ENCODE measurements at regions not wholly inside any gene's neighbourhood (a gene's known extent, or its start where the extent isn't known, plus 50 kb on each side); places are given as distances from the start of the nearest gene placed in this dataset.

DNA sequence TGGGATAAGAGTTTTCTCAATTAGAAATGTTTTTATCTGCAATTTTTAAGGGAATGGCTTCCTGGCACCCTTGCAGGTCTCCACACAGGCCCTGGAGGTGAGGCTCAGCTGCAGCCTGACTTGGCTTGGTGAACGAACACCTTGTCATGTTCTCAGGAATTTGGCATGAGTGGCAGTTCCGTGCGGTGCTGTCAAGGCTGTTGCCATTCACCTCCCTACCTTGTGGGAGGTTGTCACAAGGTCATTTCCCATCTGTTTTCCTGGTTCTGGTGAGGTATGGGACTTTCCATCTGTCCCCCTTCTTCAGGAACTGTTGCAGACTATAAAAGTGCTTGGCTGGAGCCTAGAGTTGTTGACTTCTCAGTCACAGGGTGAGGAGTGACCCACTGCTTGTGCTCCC, 82.9 kb downstream of the ELOVL4 start:
- Mint-ChIP-seq H3K9me3 (no peaks in the 10 kb centered on the region), H3K27ac (no peak overlapping the region), H3K36me3 (ENCODE audit: low read depth) (no peaks in the 10 kb centered on the region), H3K4me1 (ENCODE audit: low read depth) (peaks cover 2% of the 10 kb centered on the region), H3K4me3 (ENCODE audit: low read depth) (no peak overlapping the region), H3K27me3 (ENCODE audit: low read depth) (peaks cover 9% of the 10 kb centered on the region)
- intact Hi-C loops (cut with micrococcal nuclease), result no loop called here
- no peak for DNase-seq (ENCODE audit: low spot score)

DNA sequence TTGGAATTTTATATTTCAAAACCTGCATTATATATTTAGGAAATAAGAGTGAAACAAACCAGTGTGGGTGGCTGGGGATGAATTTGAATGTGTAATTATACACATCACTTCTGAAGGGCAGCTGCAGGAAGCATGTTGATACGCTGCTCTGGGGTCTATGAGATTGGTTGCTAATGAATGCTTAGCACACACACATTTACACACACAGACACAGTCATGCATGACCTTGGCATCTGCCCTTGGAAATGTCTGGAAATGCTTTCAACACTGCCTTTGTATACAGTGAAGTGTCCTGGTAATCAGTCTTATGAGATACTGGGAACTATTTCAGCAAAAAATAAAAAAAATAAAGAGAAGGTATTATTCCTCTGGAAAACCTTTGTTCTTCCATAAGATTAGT, 83.4 kb downstream of the ELOVL4 start:
- Mint-ChIP-seq H3K27me3 (ENCODE audit: low read depth) (peaks cover 9% of the 10 kb centered on the region), H3K9me3 (no peaks in the 10 kb centered on the region), H3K4me3 (ENCODE audit: low read depth) (no peak overlapping the region), H3K36me3 (ENCODE audit: low read depth) (no peaks in the 10 kb centered on the region), H3K4me1 (ENCODE audit: low read depth) (peaks cover 2% of the 10 kb centered on the region), H3K27ac (no peak overlapping the region)
- DNase-seq (ENCODE audit: low spot score), result no peak
- intact Hi-C loops (cut with micrococcal nuclease), result no loop called here

DNA sequence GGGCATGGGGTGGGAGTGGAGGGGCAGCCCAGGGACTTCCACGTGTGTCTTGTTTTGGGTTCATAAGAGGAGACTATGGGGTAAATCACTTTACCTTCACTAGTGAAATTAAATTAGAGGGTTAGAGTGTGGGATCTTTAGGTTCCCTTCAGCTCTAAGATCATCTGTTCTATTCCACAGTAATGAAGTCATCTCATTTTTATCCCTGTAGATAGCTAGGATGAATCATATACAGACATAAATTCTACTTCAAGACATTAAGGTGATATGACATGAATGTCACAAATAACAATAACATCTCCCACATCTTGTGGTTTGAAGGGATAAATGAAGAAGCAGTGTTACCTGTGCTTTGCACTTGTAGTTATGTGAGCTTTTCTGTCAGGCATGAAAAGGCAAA, 83.8 kb downstream of the ELOVL4 start:
- Mint-ChIP-seq H3K27me3 (ENCODE audit: low read depth) (peaks cover 9% of the 10 kb centered on the region), H3K9me3 (no peaks in the 10 kb centered on the region), H3K36me3 (ENCODE audit: low read depth) (no peaks in the 10 kb centered on the region), H3K4me3 (ENCODE audit: low read depth) (no peak overlapping the region), H3K4me1 (ENCODE audit: low read depth) (peaks cover 2% of the 10 kb centered on the region), H3K27ac (no peak overlapping the region)
- no peak for DNase-seq (ENCODE audit: low spot score)
- intact Hi-C loops (cut with micrococcal nuclease), result no loop called here

DNA sequence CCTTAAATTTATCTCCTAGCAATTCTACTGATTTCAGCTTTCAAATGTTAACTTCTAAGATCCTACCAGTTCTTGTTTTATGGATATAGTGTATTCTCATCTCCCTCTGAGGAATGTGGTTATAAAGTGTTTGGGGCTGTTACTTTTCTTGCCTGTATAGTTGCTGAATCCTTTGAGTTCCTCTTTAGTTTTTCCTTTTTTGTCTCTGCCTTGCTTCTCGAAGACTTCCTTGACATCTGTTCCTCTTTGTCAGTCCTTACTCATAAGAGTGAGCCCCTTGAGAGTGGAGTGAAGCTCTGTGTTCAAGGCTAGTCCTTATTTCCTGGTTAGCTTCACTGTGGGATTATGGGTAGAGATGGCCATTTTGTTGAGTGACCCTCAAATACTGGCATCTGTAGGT, 84.6 kb downstream of the ELOVL4 start:
- DNase-seq (ENCODE audit: low spot score), result no peak
- Mint-ChIP-seq H3K27ac (no peak overlapping the region), H3K36me3 (ENCODE audit: low read depth) (no peaks in the 10 kb centered on the region), H3K9me3 (no peaks in the 10 kb centered on the region), H3K27me3 (ENCODE audit: low read depth) (peaks cover 6% of the 10 kb centered on the region), H3K4me1 (ENCODE audit: low read depth) (no peaks in the 10 kb centered on the region), H3K4me3 (ENCODE audit: low read depth) (no peak overlapping the region)
- intact Hi-C loops (cut with micrococcal nuclease), result no loop called here

DNA sequence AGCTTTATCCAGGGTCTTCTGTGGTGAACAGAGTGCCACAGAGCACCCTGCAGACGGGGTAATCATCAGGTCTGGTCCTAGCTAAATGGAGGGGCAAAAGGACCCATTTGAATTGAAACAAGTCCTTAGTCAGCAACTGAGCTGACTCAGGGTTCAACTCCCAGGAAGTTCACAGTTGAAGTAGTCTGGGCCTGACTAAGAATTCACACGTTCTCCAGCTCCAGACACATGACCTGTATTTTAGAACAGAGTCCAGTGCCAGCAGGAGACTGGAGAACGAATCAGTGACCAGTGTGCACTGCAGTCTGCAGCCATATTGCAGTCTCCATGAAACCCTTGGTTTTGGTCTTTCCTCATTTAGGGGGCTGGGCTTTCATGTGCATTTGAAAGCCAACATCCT, 85.2 kb downstream of the ELOVL4 start:
- Mint-ChIP-seq H3K4me1 (ENCODE audit: low read depth) (no peaks in the 10 kb centered on the region), H3K27me3 (ENCODE audit: low read depth) (peaks cover 6% of the 10 kb centered on the region), H3K36me3 (ENCODE audit: low read depth) (no peaks in the 10 kb centered on the region), H3K27ac (no peak overlapping the region), H3K9me3 (no peaks in the 10 kb centered on the region), H3K4me3 (ENCODE audit: low read depth) (no peak overlapping the region)
- intact Hi-C loops (cut with micrococcal nuclease), result no loop called here
- DNase-seq (ENCODE audit: low spot score), result no peak

DNA sequence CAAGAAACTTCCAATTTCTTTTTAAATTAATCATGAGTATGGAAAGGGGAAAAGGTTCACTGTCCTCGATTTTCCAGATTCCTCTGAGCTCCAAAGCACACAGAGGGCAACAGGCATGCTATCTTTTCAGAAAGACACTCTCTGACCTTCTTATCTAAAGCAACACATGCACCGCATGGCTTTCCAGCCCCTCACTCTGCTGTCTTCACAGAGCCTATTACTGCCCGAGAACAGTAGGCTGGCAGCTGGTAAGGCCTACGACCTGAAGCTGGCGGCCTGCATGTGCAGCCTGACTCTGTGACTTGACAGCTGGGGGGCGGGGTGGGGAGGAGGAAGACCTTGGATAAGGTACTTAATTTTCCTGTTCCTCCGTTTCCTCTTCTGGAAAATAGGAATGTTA, 86.3 kb downstream of the ELOVL4 start:
- Mint-ChIP-seq H3K4me1 (ENCODE audit: low read depth) (no peaks in the 10 kb centered on the region), H3K9me3 (no peaks in the 10 kb centered on the region), H3K27me3 (ENCODE audit: low read depth) (peaks cover 3% of the 10 kb centered on the region), H3K36me3 (ENCODE audit: low read depth) (no peaks in the 10 kb centered on the region), H3K27ac (no peak overlapping the region), H3K4me3 (ENCODE audit: low read depth) (no peak overlapping the region)
- intact Hi-C loops (cut with micrococcal nuclease), result no loop called here
- no peak for DNase-seq (ENCODE audit: low spot score)

DNA sequence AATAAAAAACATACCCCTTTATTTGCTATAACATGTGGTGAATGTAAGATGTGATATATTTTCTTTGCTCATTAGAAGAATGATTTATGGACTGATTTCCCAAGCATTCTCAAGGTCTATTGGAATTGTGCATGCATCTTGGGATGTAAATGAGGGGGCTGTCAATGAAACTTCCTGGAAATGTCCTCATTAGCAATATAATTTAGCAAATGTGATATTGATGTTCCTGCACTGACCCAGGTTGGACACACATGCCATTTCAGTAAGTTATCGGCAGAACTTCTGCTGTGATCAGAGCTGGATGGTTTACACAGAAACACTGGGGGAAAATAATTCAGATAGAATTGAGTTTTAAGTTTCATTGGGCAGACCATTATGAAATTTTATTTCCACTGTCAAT, 99.9 kb downstream of the ELOVL4 start:
- no peak overlapping the region for H3K4me3 Mint-ChIP-seq (ENCODE audit: low read depth)
- peaks cover 12% of the 10 kb centered on the region for H3K27me3 Mint-ChIP-seq (ENCODE audit: low read depth)
- DNase-seq (ENCODE audit: low spot score), result no peak
- no peak overlapping the region for H3K27ac Mint-ChIP-seq
- H3K9me3 Mint-ChIP-seq, result no peaks in the 10 kb centered on the region
- no peaks in the 10 kb centered on the region for H3K36me3 Mint-ChIP-seq (ENCODE audit: low read depth)
- intact Hi-C loops (cut with micrococcal nuclease), result no loop called here
- no peaks in the 10 kb centered on the region for H3K4me1 Mint-ChIP-seq (ENCODE audit: low read depth)

DNA sequence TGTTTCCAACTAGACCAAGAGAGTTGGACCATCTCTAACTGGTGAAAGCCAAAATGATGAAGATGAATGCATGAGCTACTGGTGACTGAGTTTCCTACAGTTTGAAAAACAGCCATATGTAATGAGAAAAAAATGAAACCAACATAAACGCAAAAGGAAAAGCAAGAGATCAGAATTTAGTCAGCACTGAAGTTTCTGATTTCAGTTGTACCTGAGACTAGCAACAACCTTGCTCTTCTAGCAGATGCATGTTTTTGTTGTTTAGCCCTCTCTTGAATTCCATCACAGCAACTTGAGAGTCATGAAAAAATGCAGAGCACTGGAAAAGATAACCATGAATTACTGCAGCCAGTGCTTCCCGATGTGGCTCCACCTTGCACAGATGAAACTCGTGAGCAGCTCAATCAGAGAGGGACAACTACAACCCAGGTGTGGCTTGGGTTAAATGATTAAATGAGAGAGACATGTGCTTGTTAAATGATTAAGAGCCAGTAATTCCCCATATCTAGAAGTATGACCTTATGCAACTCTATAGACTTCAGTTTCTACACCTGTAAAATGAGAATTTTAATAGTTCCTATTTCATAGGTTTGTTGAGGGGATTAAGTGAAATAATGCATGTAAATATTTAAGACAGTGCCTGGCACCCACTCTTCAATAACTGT, 104.8 kb downstream of the ELOVL4 start:
- H3K36me3 Mint-ChIP-seq (ENCODE audit: low read depth), result no peaks in the 10 kb centered on the region
- no peak overlapping the region for H3K27ac Mint-ChIP-seq
- no peak overlapping the region for H3K4me3 Mint-ChIP-seq (ENCODE audit: low read depth)
- H3K4me1 Mint-ChIP-seq (ENCODE audit: low read depth), result no peaks in the 10 kb centered on the region
- H3K9me3 Mint-ChIP-seq, result no peaks in the 10 kb centered on the region
- intact Hi-C loops (cut with micrococcal nuclease), result no loop called here
- peaks cover 3% of the 10 kb centered on the region for H3K27me3 Mint-ChIP-seq (ENCODE audit: low read depth)
- DNase-seq (ENCODE audit: low spot score), result no peak

DNA sequence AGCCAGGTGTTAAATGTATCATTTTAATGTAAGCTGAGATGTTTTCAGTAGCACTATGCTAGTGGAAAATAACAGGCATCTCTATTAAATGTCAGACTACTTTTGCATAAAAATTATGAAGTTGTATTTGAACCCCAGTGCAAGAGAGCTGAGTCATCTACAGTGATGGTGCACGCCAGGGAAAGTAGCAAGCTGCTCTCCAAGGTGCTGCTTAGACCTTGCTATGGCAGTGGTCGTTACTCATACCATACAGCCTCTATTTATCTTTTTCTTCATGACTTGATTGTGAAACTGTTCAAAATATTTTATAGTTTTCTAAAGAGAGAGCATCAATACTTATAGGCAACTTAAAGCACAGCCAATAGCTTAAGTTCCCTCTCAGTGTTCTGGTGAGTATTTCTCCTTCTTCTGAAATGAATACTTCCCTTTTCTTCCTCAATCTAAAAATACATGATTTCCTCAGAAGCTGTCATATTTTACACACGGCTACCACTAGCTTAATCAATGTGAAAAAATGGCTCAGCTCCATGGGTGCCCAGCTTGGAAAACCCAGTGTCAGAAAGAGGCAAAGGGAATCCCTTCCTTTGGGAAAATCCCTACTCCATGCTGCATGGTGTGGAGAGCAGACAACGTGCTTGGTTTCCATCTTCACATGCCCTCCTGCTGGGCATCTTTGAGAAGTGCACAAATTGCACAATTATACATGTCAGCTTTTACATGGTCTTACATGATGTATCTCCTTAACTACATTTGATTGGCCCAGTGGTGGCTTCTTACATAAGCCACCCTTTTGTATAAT, 105.6 kb downstream of the ELOVL4 start:
- H3K27me3 Mint-ChIP-seq (ENCODE audit: low read depth), result peaks cover 3% of the 10 kb centered on the region
- intact Hi-C loops (cut with micrococcal nuclease), result no loop called here
- no peaks in the 10 kb centered on the region for H3K36me3 Mint-ChIP-seq (ENCODE audit: low read depth)

DNA sequence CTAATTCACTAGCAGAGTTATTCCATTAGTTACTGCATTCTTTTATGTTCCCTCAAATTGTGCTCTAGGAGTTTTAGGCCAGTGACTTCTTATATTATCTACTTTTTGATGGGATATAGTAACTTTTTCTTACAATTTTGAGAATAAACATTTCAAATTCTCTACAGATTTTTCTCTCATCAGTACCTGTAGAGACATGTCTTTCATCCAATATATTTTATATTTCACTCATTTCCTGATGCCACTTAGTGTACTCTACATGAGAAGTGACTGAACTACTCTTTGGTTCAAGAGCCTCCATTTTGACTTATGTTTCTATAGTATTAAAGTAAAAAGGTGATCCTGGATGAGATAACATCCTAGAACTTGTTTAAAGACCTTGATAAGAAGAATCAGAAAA, 108.5 kb downstream of the ELOVL4 start:
- intact Hi-C loops (cut with micrococcal nuclease), result no loop called here
- no peak for DNase-seq (ENCODE audit: low spot score)
- Mint-ChIP-seq H3K4me1 (ENCODE audit: low read depth) (no peaks in the 10 kb centered on the region), H3K36me3 (ENCODE audit: low read depth) (no peaks in the 10 kb centered on the region), H3K4me3 (ENCODE audit: low read depth) (no peak overlapping the region), H3K9me3 (no peaks in the 10 kb centered on the region), H3K27ac (no peak overlapping the region), H3K27me3 (ENCODE audit: low read depth) (peaks cover 2% of the 10 kb centered on the region)

More for the DNA sequence above, 105.6 kb downstream of the ELOVL4 start:
- Mint-ChIP-seq H3K4me1 (ENCODE audit: low read depth) (no peaks in the 10 kb centered on the region), H3K4me3 (ENCODE audit: low read depth) (no peak overlapping the region), H3K9me3 (no peaks in the 10 kb centered on the region), H3K27ac (no peak overlapping the region)
- DNase-seq (ENCODE audit: low spot score), result no peak

DNA sequence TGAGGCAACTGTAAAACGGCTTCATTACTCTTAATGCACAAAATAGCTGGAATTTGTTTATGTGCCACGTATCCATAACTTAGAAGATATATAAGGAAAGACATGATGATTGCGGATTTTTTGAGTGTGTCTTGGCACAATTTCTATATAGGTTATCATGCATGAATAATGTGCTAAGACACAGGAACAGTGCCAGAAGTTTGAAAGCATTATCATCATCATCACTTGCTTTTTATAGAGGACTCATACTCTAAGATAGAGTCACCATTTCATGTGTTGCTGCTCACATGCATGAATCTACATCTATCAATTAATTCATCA, 113.4 kb downstream of the ELOVL4 start:
- no peak for DNase-seq (ENCODE audit: low spot score)
- H3K27ac Mint-ChIP-seq, result no peak overlapping the region
- no peaks in the 10 kb centered on the region for H3K4me1 Mint-ChIP-seq (ENCODE audit: low read depth)
- intact Hi-C loops (cut with micrococcal nuclease), result no loop called here
- H3K36me3 Mint-ChIP-seq (ENCODE audit: low read depth), result no peaks in the 10 kb centered on the region
- H3K9me3 Mint-ChIP-seq, result no peaks in the 10 kb centered on the region
- no peak overlapping the region for H3K4me3 Mint-ChIP-seq (ENCODE audit: low read depth)
- H3K27me3 Mint-ChIP-seq (ENCODE audit: low read depth), result peaks cover 3% of the 10 kb centered on the region

DNA sequence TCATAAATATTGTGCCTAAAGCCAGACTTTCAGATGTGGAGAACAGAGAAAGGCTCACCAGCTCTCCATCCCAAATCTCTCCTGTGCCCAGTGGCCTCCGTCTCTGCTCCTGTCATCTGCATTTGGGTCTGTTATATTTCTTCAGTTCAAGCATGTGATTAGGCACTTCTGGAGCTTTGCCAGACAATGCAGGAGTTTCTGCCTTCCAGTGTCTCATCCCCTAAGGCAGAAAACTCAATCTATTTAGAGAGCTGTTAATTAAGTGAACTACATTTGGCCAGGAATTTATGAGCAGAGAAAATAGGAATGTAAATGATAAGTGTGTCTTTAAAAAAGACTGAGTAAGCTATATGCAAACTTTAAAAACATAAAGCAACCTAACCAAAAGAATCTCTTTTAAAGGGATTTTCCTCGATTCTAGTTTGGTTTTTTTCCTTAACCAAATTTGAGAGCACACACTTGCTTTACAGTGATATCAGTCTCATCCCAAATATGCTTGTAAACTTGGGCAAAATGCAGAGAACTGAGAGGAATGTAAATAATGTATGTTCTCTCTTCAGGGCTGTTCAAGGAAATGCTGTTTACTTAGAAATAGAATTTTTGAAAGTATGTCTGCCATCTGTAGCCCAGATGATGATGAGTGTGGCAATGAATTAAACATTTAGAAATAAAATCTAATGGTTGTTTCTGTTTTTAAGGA, 113.9 kb downstream of the ELOVL4 start:
- Mint-ChIP-seq H3K9me3 (no peaks in the 10 kb centered on the region), H3K27ac (no peak overlapping the region), H3K4me3 (ENCODE audit: low read depth) (no peak overlapping the region), H3K4me1 (ENCODE audit: low read depth) (no peaks in the 10 kb centered on the region), H3K27me3 (ENCODE audit: low read depth) (peaks cover 3% of the 10 kb centered on the region), H3K36me3 (ENCODE audit: low read depth) (no peaks in the 10 kb centered on the region)
- intact Hi-C loops (cut with micrococcal nuclease), result no loop called here
- DNase-seq (ENCODE audit: low spot score), result no peak

DNA sequence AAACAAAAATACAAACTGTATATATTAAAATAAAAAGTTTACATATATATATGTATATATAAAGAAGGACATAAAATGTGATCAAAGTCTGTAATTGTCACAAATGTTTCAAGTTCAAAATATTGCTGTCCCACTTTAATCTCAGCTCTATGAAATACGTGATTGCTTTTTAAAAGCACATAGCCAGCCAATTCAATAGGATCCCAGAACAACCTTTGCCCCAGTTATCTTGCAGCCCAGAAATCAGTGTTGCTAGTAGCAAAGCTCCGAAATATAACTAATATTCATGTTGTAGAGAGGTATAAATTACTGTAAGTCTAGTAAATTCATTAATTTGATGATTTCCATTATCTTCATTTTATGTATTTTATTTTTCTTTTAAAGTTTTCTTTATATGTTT, 114.6 kb downstream of the ELOVL4 start:
- intact Hi-C loops (cut with micrococcal nuclease), result no loop called here
- H3K27ac Mint-ChIP-seq, result no peak overlapping the region
- no peaks in the 10 kb centered on the region for H3K36me3 Mint-ChIP-seq (ENCODE audit: low read depth)
- H3K4me1 Mint-ChIP-seq (ENCODE audit: low read depth), result no peaks in the 10 kb centered on the region
- no peak overlapping the region for H3K4me3 Mint-ChIP-seq (ENCODE audit: low read depth)
- H3K27me3 Mint-ChIP-seq (ENCODE audit: low read depth), result peaks cover 3% of the 10 kb centered on the region
- DNase-seq (ENCODE audit: low spot score), result no peak
- H3K9me3 Mint-ChIP-seq, result no peaks in the 10 kb centered on the region

Data from activated T-helper 2 cell treated with anti-CD3 and anti-CD28 coated beads, Interferon-gamma antibody, Interleukin-2, Interleukin-4, amounts not matched to agents 10 μg/mL and 5 μg/mL and 100 μg/mL, durations not matched to agents 14 hours and 24 hours and 36 hours (primary cell).